Mammary epithelial cell (primary cell): ENCODE measurements at regions not wholly inside any gene's neighbourhood (a gene's known extent, or its start where the extent isn't known, plus 50 kb on each side); places are given as distances from the start of the nearest gene placed in this dataset.

Experiments used
- EZH2 ChIP-seq: IDR thresholded peaks from 2 replicates; pipeline ENCODE4 v1.6.1; 2012; ENCODE audit warnings: low read length, inconsistent platforms, borderline replicate concordance
- TF ChIP-seq, protein P1 (sequence below), 2 donors: IDR thresholded peaks in 1 of 2; conservative IDR thresholded peaks in 1 of 2; 2 replicates each; pipeline ENCODE4 v1.5.1; 2011 to 2012; ENCODE audit warnings: inconsistent platforms in 2 of 2, low read length in 2 of 2, mild to moderate bottlenecking in 2 of 2, control low read depth in 1 of 2, low read depth in 1 of 2; ENCODE audit not compliant: insufficient read depth in 1 of 2; ENCODE audit errors: extremely low read depth in 1 of 2

DNA sequence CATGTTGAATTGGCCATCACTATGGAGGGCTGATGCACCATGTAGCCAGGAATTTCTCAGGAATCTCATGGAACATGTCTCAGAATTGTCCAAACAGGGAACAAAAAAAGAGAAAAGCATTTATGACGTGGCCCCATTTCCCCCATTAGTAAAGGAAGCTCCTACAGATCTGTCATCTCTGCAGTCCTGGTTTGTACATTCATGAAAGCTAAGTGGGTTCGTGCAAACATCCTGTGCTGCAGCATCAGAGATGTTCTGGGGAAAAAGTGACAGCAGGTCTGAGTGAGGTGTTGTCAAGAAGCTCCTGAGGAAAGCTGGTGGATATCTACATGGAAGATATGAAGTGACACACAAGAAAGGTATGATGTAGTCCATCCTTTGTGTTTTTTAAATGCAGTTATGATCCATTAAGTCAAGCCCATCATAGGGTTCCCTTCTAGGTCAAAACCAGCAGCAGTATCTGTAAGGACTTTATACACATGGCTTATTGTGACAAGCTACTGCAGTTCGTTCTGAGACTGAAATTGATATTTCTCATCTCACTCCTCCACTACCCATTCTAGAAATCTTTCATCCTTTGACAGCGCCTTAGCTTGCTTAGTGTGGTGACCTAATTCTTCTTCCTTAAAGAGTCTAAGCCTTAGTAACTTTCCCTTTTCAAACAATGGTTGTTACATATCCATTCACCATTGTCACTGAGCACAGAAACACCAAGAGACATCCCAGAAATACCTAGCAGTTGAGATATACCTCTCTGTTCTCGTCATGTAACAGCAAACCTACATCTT, 200.0 kb upstream of the TCF21 start:
- TF ChIP-seq, protein P1, sequence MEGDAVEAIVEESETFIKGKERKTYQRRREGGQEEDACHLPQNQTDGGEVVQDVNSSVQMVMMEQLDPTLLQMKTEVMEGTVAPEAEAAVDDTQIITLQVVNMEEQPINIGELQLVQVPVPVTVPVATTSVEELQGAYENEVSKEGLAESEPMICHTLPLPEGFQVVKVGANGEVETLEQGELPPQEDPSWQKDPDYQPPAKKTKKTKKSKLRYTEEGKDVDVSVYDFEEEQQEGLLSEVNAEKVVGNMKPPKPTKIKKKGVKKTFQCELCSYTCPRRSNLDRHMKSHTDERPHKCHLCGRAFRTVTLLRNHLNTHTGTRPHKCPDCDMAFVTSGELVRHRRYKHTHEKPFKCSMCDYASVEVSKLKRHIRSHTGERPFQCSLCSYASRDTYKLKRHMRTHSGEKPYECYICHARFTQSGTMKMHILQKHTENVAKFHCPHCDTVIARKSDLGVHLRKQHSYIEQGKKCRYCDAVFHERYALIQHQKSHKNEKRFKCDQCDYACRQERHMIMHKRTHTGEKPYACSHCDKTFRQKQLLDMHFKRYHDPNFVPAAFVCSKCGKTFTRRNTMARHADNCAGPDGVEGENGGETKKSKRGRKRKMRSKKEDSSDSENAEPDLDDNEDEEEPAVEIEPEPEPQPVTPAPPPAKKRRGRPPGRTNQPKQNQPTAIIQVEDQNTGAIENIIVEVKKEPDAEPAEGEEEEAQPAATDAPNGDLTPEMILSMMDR (conservative IDR thresholded peaks at IDR 0.05 in 1 of 2, IDR thresholded peaks at IDR 0.05 in 1 of 2; ENCODE audit: extremely low read depth in 1 of 2, insufficient read depth in 1 of 2, low read depth in 1 of 2, low read length in 2 of 2): no peak
- no peak for TF ChIP-seq EZH2
